Stimulated activated memory B cell treated with anti-CD40 and anti-IgM and Interleukin-4, amounts not matched to agents 10 μg/mL and 1 μg/mL and 100 μg/mL, for 72 hours (primary cell): ENCODE measurements at regions not wholly inside any gene's neighbourhood (a gene's known extent, or its start where the extent isn't known, plus 50 kb on each side); places are given as distances from the start of the nearest gene placed in this dataset.

ENCODE experiments used
- ATAC-seq: fragments of 150-1000 bp; cut with Tn5 transposase; 2 replicates; pipeline ENCODE4 v1.10.0; 2021
- H3K27ac Mint-ChIP-seq: one replicate; pipeline ENCODE4 v1.8.0; 2022; ENCODE audit warnings: mild to moderate bottlenecking, mixed read lengths
- H3K27me3 Mint-ChIP-seq: one replicate; pipeline ENCODE4 v1.8.0; 2022; ENCODE audit warnings: mixed read lengths
- H3K36me3 Mint-ChIP-seq: one replicate; pipeline ENCODE4 v1.8.0; 2022; ENCODE audit warnings: mixed read lengths
- H3K4me1 Mint-ChIP-seq: one replicate; pipeline ENCODE4 v1.8.0; 2022; ENCODE audit warnings: mixed read lengths
- H3K4me3 Mint-ChIP-seq: one replicate; pipeline ENCODE4 v1.8.0; 2022; ENCODE audit warnings: mild to moderate bottlenecking, moderate library complexity, mixed read lengths
- H3K9me3 Mint-ChIP-seq: one replicate; pipeline ENCODE4 v1.8.0; 2022; ENCODE audit warnings: mixed read lengths

DNA sequence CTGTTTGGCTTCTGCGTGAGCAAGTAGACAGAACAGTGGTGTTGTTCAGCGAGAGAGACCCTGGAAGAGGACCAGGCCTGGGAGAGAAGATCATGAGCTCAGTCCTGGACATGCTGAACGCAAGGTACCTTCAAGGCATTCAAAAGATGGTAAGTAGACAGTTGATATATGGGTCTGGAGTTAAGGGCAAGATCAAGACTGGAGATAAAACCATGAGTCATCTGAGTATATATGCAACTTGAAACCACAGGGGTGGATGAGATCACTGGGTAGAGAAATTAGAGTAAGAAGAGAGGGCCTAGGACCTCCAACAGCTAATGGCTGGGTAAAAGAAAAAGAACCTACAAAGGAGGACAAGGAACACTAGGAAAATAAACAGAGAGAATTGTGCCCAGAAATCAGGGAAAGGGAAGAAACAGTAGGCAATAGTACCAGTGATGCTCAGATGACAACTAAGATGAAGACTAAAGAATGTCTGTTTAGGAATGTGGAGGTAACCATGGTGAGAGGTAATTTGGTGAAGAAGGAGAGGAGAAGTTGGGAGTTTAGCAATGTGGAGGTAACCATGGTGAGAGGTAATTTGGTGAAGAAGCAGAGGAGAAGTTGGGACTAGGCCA is 343.2 kb upstream of the ADAMTS9 start:
- no peaks in the 10 kb centered on the region for H3K36me3 Mint-ChIP-seq
- no peak overlapping the region for H3K4me3 Mint-ChIP-seq
- H3K27ac Mint-ChIP-seq, result no peak overlapping the region
- no peaks in the 10 kb centered on the region for H3K27me3 Mint-ChIP-seq
- H3K9me3 Mint-ChIP-seq, result peaks cover 5% of the 10 kb centered on the region
- no peak for ATAC-seq
- H3K4me1 Mint-ChIP-seq, result no peaks in the 10 kb centered on the region

- Mint-ChIP-seq H3K36me3 (no peaks in the 10 kb centered on the region), H3K9me3 (peaks cover 8% of the 10 kb centered on the region), H3K27me3 (no peaks in the 10 kb centered on the region), H3K4me1 (no peaks in the 10 kb centered on the region), H3K4me3 (no peak overlapping the region), H3K27ac (no peak overlapping the region)
- no peak for ATAC-seq
Observed at GRCh38 chr3:65030014-65030627, 342.3 kb upstream of the ADAMTS9 start.

- Mint-ChIP-seq H3K4me3 (no peak overlapping the region), H3K9me3 (peaks cover 8% of the 10 kb centered on the region), H3K27ac (no peak overlapping the region), H3K4me1 (no peaks in the 10 kb centered on the region), H3K27me3 (no peaks in the 10 kb centered on the region), H3K36me3 (no peaks in the 10 kb centered on the region)
- no peak for ATAC-seq
Observed at GRCh38 chr3:65029130-65029529, 341.3 kb upstream of the ADAMTS9 start.

GRCh38 chr3:65028024-65028423 is 340.2 kb upstream of the ADAMTS9 start:
- Mint-ChIP-seq H3K9me3 (peaks cover 8% of the 10 kb centered on the region), H3K27ac (no peak overlapping the region), H3K27me3 (no peaks in the 10 kb centered on the region), H3K4me3 (no peak overlapping the region), H3K4me1 (no peaks in the 10 kb centered on the region), H3K36me3 (no peaks in the 10 kb centered on the region)
- ATAC-seq, result no peak

DNA sequence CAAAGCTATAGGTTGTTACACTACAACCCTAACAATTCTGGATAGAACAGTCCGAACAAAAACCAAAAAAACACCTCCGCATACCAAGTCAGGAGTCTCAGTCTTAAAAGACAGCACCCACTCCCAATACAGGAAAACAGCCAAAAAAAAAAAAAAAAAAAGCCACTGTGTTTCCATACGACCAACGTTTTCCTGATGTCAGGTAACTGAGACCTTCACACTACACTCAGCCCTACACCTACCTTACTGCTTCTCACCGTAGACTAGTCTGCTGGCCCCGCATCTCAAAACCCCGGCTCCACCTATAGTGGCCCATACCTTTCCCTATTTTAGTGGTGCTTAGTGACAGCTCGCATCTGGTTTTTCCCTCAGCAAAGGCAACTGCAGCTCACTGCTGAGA is 339.5 kb upstream of the ADAMTS9 start:
- Mint-ChIP-seq H3K4me3 (no peak overlapping the region), H3K9me3 (peaks cover 11% of the 10 kb centered on the region)

GRCh38 chr3:65026151-65026550 is 338.4 kb upstream of the ADAMTS9 start:
- no peak overlapping the region for H3K4me3 Mint-ChIP-seq
- no peaks in the 10 kb centered on the region for H3K27me3 Mint-ChIP-seq
- H3K9me3 Mint-ChIP-seq, result peaks cover 13% of the 10 kb centered on the region
- no peak overlapping the region for H3K27ac Mint-ChIP-seq
- no peaks in the 10 kb centered on the region for H3K36me3 Mint-ChIP-seq
- H3K4me1 Mint-ChIP-seq, result no peaks in the 10 kb centered on the region
- no peak for ATAC-seq

More for the DNA sequence above, 339.5 kb upstream of the ADAMTS9 start:
- no peak for ATAC-seq
- H3K36me3 Mint-ChIP-seq, result no peaks in the 10 kb centered on the region
- no peaks in the 10 kb centered on the region for H3K27me3 Mint-ChIP-seq
- no peak overlapping the region for H3K27ac Mint-ChIP-seq
- H3K4me1 Mint-ChIP-seq, result no peaks in the 10 kb centered on the region

DNA sequence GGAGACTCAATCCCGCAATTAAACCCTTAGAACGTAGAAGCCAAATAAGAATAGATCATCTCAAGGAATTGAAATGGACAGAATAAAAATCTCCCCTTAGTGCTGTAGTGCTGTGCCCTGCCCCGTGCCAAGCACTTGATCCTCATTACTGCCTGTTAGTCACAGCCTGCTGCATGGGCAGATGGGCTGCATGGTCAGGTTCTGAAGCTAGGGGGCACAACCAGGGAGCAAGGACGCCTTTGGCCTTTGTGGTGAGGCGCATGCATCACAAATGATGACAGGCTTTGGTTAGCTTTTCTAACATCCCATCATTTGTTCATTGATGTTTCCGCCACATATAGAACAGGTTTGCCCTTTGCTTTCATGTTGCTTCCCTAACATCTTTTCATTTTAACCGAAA is 336.3 kb upstream of the ADAMTS9 start:
- Mint-ChIP-seq H3K9me3 (peaks cover 8% of the 10 kb centered on the region), H3K4me1 (no peaks in the 10 kb centered on the region), H3K36me3 (no peaks in the 10 kb centered on the region), H3K27ac (no peak overlapping the region), H3K27me3 (no peaks in the 10 kb centered on the region), H3K4me3 (no peak overlapping the region)
- ATAC-seq, result no peak

DNA sequence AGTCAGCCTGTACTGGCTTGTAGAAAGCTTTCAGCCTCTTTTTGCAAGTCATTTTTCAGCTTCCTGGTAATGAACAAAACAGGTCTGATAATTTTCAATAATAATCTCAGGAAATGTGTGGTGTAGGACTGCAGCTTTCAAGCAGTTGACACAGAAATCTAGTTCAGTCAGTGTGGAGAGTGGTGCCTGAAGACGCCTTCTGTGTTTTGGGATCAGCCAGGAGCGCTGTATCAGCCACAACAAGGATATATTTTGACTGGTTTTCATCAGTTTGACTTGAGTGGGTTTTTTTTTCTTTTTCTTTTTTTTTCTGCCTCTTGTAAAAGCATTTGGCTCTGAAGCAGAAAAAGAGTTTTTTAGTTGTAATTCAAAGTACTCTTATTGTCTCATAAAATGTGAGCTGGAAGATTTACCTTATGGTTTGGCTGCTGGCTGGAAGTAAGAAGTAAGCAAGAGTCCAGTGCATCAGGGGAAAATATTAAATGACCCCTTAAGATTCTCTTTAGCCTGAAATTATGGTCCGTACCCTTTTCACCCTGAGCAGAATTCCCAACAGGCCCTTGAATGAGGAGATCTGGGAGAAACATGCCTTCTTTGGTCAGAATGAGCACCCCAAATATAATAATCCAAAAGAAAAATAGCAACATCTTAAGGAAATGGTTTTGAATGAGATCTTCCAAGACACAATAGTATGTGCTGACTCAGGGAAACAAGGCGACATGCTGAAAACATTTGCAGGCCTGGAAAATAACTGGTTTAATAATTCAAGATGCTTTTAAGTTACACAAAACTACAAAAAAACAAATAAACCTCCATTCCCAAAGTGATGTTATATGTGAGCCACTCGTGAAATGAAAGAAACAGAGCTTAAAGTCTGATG is 332.7 kb upstream of the ADAMTS9 start:
- H3K9me3 Mint-ChIP-seq, result peaks cover 7% of the 10 kb centered on the region
- H3K36me3 Mint-ChIP-seq, result no peaks in the 10 kb centered on the region
- H3K4me3 Mint-ChIP-seq, result no peak overlapping the region
- H3K4me1 Mint-ChIP-seq, result no peaks in the 10 kb centered on the region
- ATAC-seq, result no peak
- H3K27ac Mint-ChIP-seq, result no peak overlapping the region
- no peaks in the 10 kb centered on the region for H3K27me3 Mint-ChIP-seq

DNA sequence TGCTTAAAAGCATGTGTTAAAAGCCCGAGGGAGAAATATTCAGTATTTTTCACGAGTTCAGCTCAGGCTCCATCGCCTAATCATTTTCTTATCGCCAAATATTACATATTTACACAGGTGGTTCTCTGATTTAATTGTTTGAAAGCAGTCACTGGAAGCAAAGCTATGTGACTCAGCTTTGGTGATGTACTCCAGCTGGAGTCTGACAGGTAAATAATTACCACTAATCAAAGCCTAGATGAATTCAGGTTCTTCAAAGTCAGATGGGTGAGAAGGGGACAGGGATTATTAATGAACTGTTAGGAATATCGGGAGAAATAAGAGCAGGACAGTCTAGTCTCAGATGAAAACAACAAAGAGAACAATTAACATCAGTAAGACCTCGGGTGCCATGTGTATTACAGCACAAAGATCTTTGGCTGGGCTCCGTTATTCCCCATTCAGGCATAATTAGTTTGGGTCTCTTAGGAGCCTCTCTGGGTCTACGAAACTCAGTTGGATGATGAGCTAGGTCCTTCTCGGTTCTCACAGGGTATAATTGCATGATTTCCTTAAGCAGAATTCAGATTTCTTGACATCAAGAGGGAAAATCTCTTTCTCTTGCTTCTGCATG is 331.7 kb upstream of the ADAMTS9 start:
- no peaks in the 10 kb centered on the region for H3K36me3 Mint-ChIP-seq
- H3K4me3 Mint-ChIP-seq, result no peak overlapping the region
- no peak for ATAC-seq

DNA sequence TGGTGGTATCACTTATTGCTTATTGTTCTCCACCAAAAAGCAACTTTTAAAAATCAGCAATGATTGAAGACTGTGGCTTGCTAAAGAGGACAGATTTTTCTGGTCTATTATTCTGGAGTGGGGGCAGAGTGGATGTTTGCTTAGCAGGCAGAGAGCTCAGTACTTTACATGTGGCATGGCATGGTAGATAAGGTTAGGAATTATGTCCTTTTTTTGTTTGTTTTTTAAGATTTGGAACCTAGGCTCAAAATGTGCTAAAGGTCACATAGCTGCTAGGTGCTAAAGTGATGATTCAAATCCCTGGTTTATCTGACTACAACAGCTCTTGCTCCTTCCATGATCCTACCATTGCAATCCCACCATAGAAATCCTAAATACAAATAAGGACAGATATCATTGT is 331.0 kb upstream of the ADAMTS9 start:
- ATAC-seq, result no peak
- H3K4me3 Mint-ChIP-seq, result no peak overlapping the region
- no peaks in the 10 kb centered on the region for H3K36me3 Mint-ChIP-seq
- peaks cover 7% of the 10 kb centered on the region for H3K9me3 Mint-ChIP-seq
- no peak overlapping the region for H3K27ac Mint-ChIP-seq
- no peaks in the 10 kb centered on the region for H3K27me3 Mint-ChIP-seq
- H3K4me1 Mint-ChIP-seq, result no peaks in the 10 kb centered on the region

More for the DNA sequence above, 331.7 kb upstream of the ADAMTS9 start:
- H3K27me3 Mint-ChIP-seq, result no peaks in the 10 kb centered on the region
- no peaks in the 10 kb centered on the region for H3K4me1 Mint-ChIP-seq
- H3K9me3 Mint-ChIP-seq, result peaks cover 7% of the 10 kb centered on the region
- no peak overlapping the region for H3K27ac Mint-ChIP-seq

DNA sequence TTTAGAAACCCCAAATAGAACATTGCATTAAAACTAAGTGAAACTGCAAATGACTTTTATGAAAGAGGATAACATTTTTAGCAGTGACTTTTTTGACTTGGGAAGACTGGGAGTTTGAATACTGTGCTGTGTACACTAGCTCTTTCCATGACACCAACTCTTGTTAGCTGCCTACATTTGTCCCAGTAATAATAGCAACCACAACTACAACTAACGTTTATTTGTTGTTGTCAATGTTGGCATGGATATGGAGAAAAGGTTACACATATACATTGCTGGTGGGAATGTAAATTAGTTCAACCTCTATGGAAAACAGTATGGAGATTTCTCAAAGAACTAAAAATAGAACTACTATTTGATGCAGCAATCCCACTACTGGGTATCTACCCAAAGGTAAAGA is 329.6 kb upstream of the ADAMTS9 start:
- ATAC-seq, result no peak
- no peaks in the 10 kb centered on the region for H3K4me1 Mint-ChIP-seq
- H3K9me3 Mint-ChIP-seq, result peaks cover 9% of the 10 kb centered on the region
- H3K27me3 Mint-ChIP-seq, result no peaks in the 10 kb centered on the region
- no peak overlapping the region for H3K27ac Mint-ChIP-seq
- no peak overlapping the region for H3K4me3 Mint-ChIP-seq
- no peaks in the 10 kb centered on the region for H3K36me3 Mint-ChIP-seq

DNA sequence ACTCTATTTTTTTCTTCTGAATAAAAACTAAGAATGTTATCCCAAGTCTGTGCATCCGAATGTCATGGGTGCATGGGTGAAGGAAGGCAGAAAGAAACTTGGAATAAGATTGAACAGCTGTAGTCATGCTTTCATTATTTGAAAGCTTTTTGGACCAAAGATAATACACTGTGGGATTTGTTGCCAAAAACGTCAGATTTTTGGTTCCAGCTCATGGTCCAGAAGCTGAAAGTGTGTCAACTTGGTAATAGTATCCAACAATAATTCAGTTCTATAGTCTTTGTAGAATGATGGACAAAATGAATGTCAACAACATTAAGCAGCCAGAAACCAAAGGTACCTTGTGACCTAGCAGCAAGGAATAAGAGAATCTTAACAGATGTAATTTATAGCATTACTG is 327.9 kb upstream of the ADAMTS9 start:
- Mint-ChIP-seq H3K4me3 (no peak overlapping the region), H3K27ac (no peak overlapping the region), H3K4me1 (no peaks in the 10 kb centered on the region), H3K9me3 (peaks cover 9% of the 10 kb centered on the region), H3K27me3 (no peaks in the 10 kb centered on the region), H3K36me3 (no peaks in the 10 kb centered on the region)
- no peak for ATAC-seq

- no peaks in the 10 kb centered on the region for H3K27me3 Mint-ChIP-seq
- H3K36me3 Mint-ChIP-seq, result no peaks in the 10 kb centered on the region
- ATAC-seq, result no peak
- H3K9me3 Mint-ChIP-seq, result peaks cover 7% of the 10 kb centered on the region
- H3K27ac Mint-ChIP-seq, result no peak overlapping the region
- H3K4me3 Mint-ChIP-seq, result no peak overlapping the region
- H3K4me1 Mint-ChIP-seq, result no peaks in the 10 kb centered on the region
Observed at GRCh38 chr3:65013053-65013452, 325.3 kb upstream of the ADAMTS9 start.

- Mint-ChIP-seq H3K36me3 (no peaks in the 10 kb centered on the region), H3K9me3 (peaks cover 6% of the 10 kb centered on the region), H3K4me1 (no peaks in the 10 kb centered on the region), H3K4me3 (no peak overlapping the region), H3K27ac (no peak overlapping the region), H3K27me3 (no peaks in the 10 kb centered on the region)
- ATAC-seq, result no peak
Observed at GRCh38 chr3:65006300-65006739, 318.5 kb upstream of the ADAMTS9 start.

DNA sequence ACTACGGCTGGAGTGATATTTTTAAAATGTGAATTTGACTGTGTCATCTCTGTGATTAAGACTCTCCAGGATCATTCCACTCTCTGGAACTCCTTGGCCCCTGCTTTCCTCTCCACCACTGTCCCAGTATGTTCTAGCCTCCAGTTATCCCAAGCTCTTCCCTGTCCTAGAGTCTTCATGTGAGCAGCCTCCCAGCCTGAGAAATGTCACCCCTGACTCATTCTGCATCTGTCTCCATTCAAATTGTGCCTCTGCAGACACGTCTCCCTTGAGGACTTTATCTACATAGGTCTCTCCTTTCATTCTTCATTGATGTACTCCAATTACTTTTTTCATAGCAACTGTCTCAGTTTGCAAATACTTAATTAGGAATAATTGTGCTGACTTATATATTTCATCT is 317.7 kb upstream of the ADAMTS9 start:
- no peaks in the 10 kb centered on the region for H3K36me3 Mint-ChIP-seq
- no peaks in the 10 kb centered on the region for H3K4me1 Mint-ChIP-seq
- no peak for ATAC-seq
- no peaks in the 10 kb centered on the region for H3K27me3 Mint-ChIP-seq
- H3K27ac Mint-ChIP-seq, result no peak overlapping the region
- peaks cover 6% of the 10 kb centered on the region for H3K9me3 Mint-ChIP-seq
- no peak overlapping the region for H3K4me3 Mint-ChIP-seq
